ENCODE measurements at regions not wholly inside any gene's neighbourhood (a gene's known extent, or its start where the extent isn't known, plus 50 kb on each side); places are given as distances from the start of the nearest gene placed in this dataset.

GRCh38 chr4:151472297-151472696 lies 63.3 kb downstream of the FHIP1A start:
- ChIA-PET CTCF (no interaction called here), POLR2A (no interaction called here)
- DNase-seq (ENCODE audit: extremely low spot score): no peak
- TF ChIP-seq CTCF (IDR thresholded peaks at IDR 0.05; ENCODE audit: control extremely low read depth, extremely low read depth, low read depth, missing control alignments): no peak

DNA sequence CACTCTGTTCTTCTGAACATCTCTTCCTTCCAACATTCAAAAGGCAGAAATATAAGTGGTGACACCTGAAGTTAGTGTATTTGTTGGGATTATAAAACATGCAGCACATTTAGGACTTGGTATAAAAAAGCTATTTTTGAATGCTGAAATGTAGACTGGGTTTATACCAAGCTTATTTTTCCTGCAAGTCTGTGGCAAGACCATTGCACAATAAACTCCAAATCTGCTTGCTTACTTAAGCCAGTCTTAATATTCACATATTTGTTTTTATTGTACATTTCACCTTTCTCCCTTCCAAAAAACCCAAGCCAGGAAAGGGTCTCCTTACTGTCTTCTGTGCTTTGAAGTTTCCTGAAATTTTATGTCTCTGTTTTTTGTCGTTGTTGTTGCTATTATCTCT lies 63.7 kb downstream of the FHIP1A start:
- no peak for TF ChIP-seq CTCF (IDR thresholded peaks at IDR 0.05; ENCODE audit: control extremely low read depth, extremely low read depth, low read depth, missing control alignments)
- ChIA-PET POLR2A (no interaction called here), CTCF (no interaction called here)
- no peak for DNase-seq (ENCODE audit: extremely low spot score)

GRCh38 chr4:151473521-151474097 lies 64.6 kb downstream of the FHIP1A start:
- CTCF ChIA-PET: interaction anchor here (0.6 to 1.2 kb wide), 2 partner anchors 10 to 19 kb away, joined by 3 to 4 read pairs; no protein-coding TSS in a partner anchor
- POLR2A ChIA-PET: no interaction called here
- no peak for TF ChIP-seq CTCF (IDR thresholded peaks at IDR 0.05; ENCODE audit: control extremely low read depth, extremely low read depth, low read depth, missing control alignments)
- no peak for DNase-seq (ENCODE audit: extremely low spot score)

GRCh38 chr4:151475035-151475714 lies 66.2 kb downstream of the FHIP1A start:
- DNase-seq (ENCODE audit: extremely low spot score): no peak
- POLR2A ChIA-PET: no interaction called here
- no peak for TF ChIP-seq CTCF (IDR thresholded peaks at IDR 0.05; ENCODE audit: control extremely low read depth, extremely low read depth, low read depth, missing control alignments)
- CTCF ChIA-PET: no interaction called here

GRCh38 chr4:151481813-151482212 lies 72.8 kb downstream of the FHIP1A start:
- DNase-seq (ENCODE audit: extremely low spot score): no peak
- CTCF ChIA-PET: no interaction called here
- TF ChIP-seq CTCF (IDR thresholded peaks at IDR 0.05; ENCODE audit: control extremely low read depth, extremely low read depth, low read depth, missing control alignments): no peak
- POLR2A ChIA-PET: no interaction called here

GRCh38 chr4:151484396-151485102 lies 75.6 kb downstream of the FHIP1A start:
- no peak for TF ChIP-seq CTCF (IDR thresholded peaks at IDR 0.05; ENCODE audit: control extremely low read depth, extremely low read depth, low read depth, missing control alignments)
- ChIA-PET CTCF (interaction anchor here (0.7 to 3.2 kb wide), 6 partner anchors 11 to 210 kb away, joined by 3 to 12 read pairs (median 3); no protein-coding TSS in a partner anchor), POLR2A (no interaction called here)
- no peak for DNase-seq (ENCODE audit: extremely low spot score)
